ENCODE measurements at regions not wholly inside any gene's neighbourhood (a gene's known extent, or its start where the extent isn't known, plus 50 kb on each side); places are given as distances from the start of the nearest gene placed in this dataset.

GRCh38 chr10:128751851-128752250, 625.6 kb upstream of the MKI67 start (continued):
- TF ChIP-seq REST (IDR thresholded peaks at IDR 0.05) = no peak
- no peak for TF ChIP-seq MAX (IDR thresholded peaks at IDR 0.05)
- TF ChIP-seq EGR1 (IDR thresholded peaks at IDR 0.05; ENCODE audit: low read depth in 2 of 2) = no peak
- no peak for TF ChIP-seq FOXA1 (IDR thresholded peaks at IDR 0.05)
- no peak for TF ChIP-seq RAD21 (IDR thresholded peaks at IDR 0.05)
- TF ChIP-seq FOXA2 (IDR thresholded peaks at IDR 0.05) = no peak
- TF ChIP-seq JUND (IDR thresholded peaks at IDR 0.05) = no peak
- no peak for TF ChIP-seq TAF1 (conservative IDR thresholded peaks at IDR 0.05)
- no peak for TF ChIP-seq GABPA (IDR thresholded peaks at IDR 0.05 in 1 of 2, conservative IDR thresholded peaks at IDR 0.05 in 1 of 2)

- Histone ChIP-seq H3K9ac (ENCODE audit: low read depth in 1 of 2, low read length in 2 of 2) (no peak overlapping the region), H3K27ac (ENCODE audit: low read depth in 1 of 2, low read length in 2 of 2) (no peak overlapping the region), H3K36me3 (ENCODE audit: control insufficient read depth in 4 of 4, insufficient read depth in 3 of 4, low read depth in 1 of 4, low read length in 3 of 4) (no peaks in the 10 kb centered on the region), H3K4me3 (ENCODE audit: low read depth in 1 of 3, low read length in 3 of 3) (no peak overlapping the region), H3K9me3 (ENCODE audit: control insufficient read depth in 4 of 4, low read length in 3 of 4) (peaks cover 0 to 3% (median 0%) of the 10 kb centered on the region in 4 donors), H3K27me3 (ENCODE audit: control insufficient read depth in 4 of 4, insufficient read depth in 4 of 4, low read length in 3 of 4) (peaks cover 0 to 3% (median 0%) of the 10 kb centered on the region in 4 donors), H3K4me1 (ENCODE audit: control insufficient read depth in 4 of 4, insufficient read depth in 4 of 4, low read length in 3 of 4) (no peaks in the 10 kb centered on the region)
- WGBS = 83% methylated on average over 8 of the region's 8 CpGs
- no peak for TF ChIP-seq TAF1 (conservative IDR thresholded peaks at IDR 0.05)
- no peak for TF ChIP-seq RAD21 (IDR thresholded peaks at IDR 0.05)
- TF ChIP-seq SP1 (IDR thresholded peaks at IDR 0.05) = no peak
- no peak for DNase-seq (ENCODE audit: low spot score)
Measured at GRCh38 chr10:128759174-128759573, 633.0 kb upstream of the MKI67 start.

- H3K27ac ChIP-seq (ENCODE audit: low read depth in 1 of 2, low read length in 2 of 2) = no peak overlapping the region
- DNase-seq (ENCODE audit: low spot score) = no peak
- WGBS = 73% methylated on average over 4 of the region's 4 CpGs
- peaks cover 0 to 3% (median 0%) of the 10 kb centered on the region in 4 donors for H3K9me3 ChIP-seq (ENCODE audit: control insufficient read depth in 4 of 4, low read length in 3 of 4)
- no peak overlapping the region for H3K9ac ChIP-seq (ENCODE audit: low read depth in 1 of 2, low read length in 2 of 2)
- H3K4me1 ChIP-seq (ENCODE audit: control insufficient read depth in 4 of 4, insufficient read depth in 4 of 4, low read length in 3 of 4) = no peaks in the 10 kb centered on the region
- no peak overlapping the region for H3K4me3 ChIP-seq (ENCODE audit: low read depth in 1 of 3, low read length in 3 of 3)
- H3K36me3 ChIP-seq (ENCODE audit: control insufficient read depth in 4 of 4, insufficient read depth in 3 of 4, low read depth in 1 of 4, low read length in 3 of 4) = no peaks in the 10 kb centered on the region
- TF ChIP-seq NR2F2 (IDR thresholded peaks at IDR 0.05) = no peak
- TF ChIP-seq SP1 (IDR thresholded peaks at IDR 0.05) = no peak
- no peak for TF ChIP-seq ZBTB33 (IDR thresholded peaks at IDR 0.05)
- no peak for TF ChIP-seq TAF1 (conservative IDR thresholded peaks at IDR 0.05)
- no peak for TF ChIP-seq HNF4A (conservative IDR thresholded peaks at IDR 0.05)
- TF ChIP-seq MAX (IDR thresholded peaks at IDR 0.05) = no peak
- TF ChIP-seq RXRA (IDR thresholded peaks at IDR 0.05) = no peak
- TF ChIP-seq JUND (IDR thresholded peaks at IDR 0.05) = no peak
- no peak for TF ChIP-seq ATF3 (IDR thresholded peaks at IDR 0.05)
- TF ChIP-seq YY1 (IDR thresholded peaks at IDR 0.05) = no peak
- TF ChIP-seq FOXA2 (IDR thresholded peaks at IDR 0.05) = no peak
- TF ChIP-seq GABPA (IDR thresholded peaks at IDR 0.05 in 1 of 2, conservative IDR thresholded peaks at IDR 0.05 in 1 of 2) = no peak
- H3K27me3 ChIP-seq (ENCODE audit: control insufficient read depth in 4 of 4, insufficient read depth in 4 of 4, low read length in 3 of 4) = peaks cover 0 to 4% (median 2%) of the 10 kb centered on the region in 4 donors
Measured at GRCh38 chr10:128763588-128763987, 637.4 kb upstream of the MKI67 start.

Data from liver (tissue), 7 donors.